Endothelial cell of umbilical vein (primary cell): ENCODE measurements at regions not wholly inside any gene's neighbourhood (a gene's known extent, or its start where the extent isn't known, plus 50 kb on each side); places are given as distances from the start of the nearest gene placed in this dataset.

Experiments used
- CTCF ChIP-seq, 2 donors: IDR thresholded peaks; 1 replicate in 1 of 2; 2 replicates in 1 of 2; pipeline ENCODE4 v1.5.1; 2011; ENCODE audit warnings: low read length in 2 of 2, mild to moderate bottlenecking in 2 of 2, moderate library complexity in 2 of 2, control low read depth in 1 of 2, inconsistent platforms in 1 of 2, low read depth in 1 of 2; ENCODE audit not compliant: insufficient read depth in 1 of 2; ENCODE audit errors: extremely low read depth in 1 of 2
- FOS ChIP-seq: IDR thresholded peaks from 2 replicates; pipeline ENCODE4 v1.6.1; 2011; ENCODE audit warnings: mild to moderate bottlenecking, low read length, moderate library complexity, borderline replicate concordance; ENCODE audit not compliant: insufficient read depth
- POLR2A ChIP-seq: IDR thresholded peaks from 2 replicates; pipeline ENCODE4 v1.6.1; 2012; ENCODE audit warnings: low read depth, mild to moderate bottlenecking, control low read depth, low read length

- TF ChIP-seq CTCF (IDR thresholded peaks at IDR 0.05; ENCODE audit: extremely low read depth in 1 of 2, insufficient read depth in 1 of 2, low read depth in 1 of 2, low read length in 2 of 2) (no peak), POLR2A (no peak), FOS (no peak)
Observed at GRCh38 chr7:51666751-51667150, 350.1 kb upstream of the COBL start.
